SK-N-SH (cell line): ENCODE measurements at regions not wholly inside any gene's neighbourhood (a gene's known extent, or its start where the extent isn't known, plus 50 kb on each side); places are given as distances from the start of the nearest gene placed in this dataset.

Experiments used
- CTCF ChIA-PET: fragments of 300-600, 350-600 bp; formaldehyde crosslinking; extraction: SDS; loops from one replicate; lab custom pipeline; 2021; lab: Yijun Ruan, JAX
- POLR2A ChIA-PET: fragments of 350-600 bp; sonication (Branson Sonifier 250); formaldehyde crosslinking; extraction: SDS; loops from one replicate; lab custom pipeline; 2020; ENCODE audit warnings: antibody characterized with exemption, inconsistent platforms; lab: Yijun Ruan, JAX
- DNase-seq: peaks from one replicate; pipeline ENCODE4 v3.0.0; 2012
- H2AFZ ChIP-seq: fragments of 200-600 bp; sonication (generic); 2 replicates; pipeline ENCODE4 v1.8.1; 2016; ENCODE audit warnings: antibody characterized with exemption, mild to moderate bottlenecking, low read depth
- H3F3A ChIP-seq: fragments of 200-600 bp; sonication (generic); replicated peaks from 2 replicates; pipeline ENCODE3; 2016; ENCODE audit warnings: antibody characterized with exemption, mild to moderate bottlenecking; ENCODE audit not compliant: insufficient read depth
- H3K27ac ChIP-seq, 2 experiments: fragments of 200-500 bp in 1 of 2; fragments of 200-600 bp in 1 of 2; sonication (Bioruptor generic) in 1 of 2; sonication (generic), shearing (Covaris generic) in 1 of 2; 2 replicates each; pipeline versions ENCODE4 v1.5.1 to v1.6.1; 2014 to 2016; ENCODE audit warnings: low read depth in 2 of 2, inconsistent platforms in 1 of 2, low read length in 1 of 2, mild to moderate bottlenecking in 1 of 2, mixed read lengths in 1 of 2
- H3K27me3 ChIP-seq: fragments of 200-600 bp; sonication (generic), shearing (Covaris generic); 2 replicates; pipeline ENCODE4 v1.6.1; 2016; ENCODE audit warnings: mixed run types; ENCODE audit not compliant: insufficient read depth
- H3K36me3 ChIP-seq, 2 experiments: fragments of 200-500 bp in 1 of 2; fragments of 200-600 bp in 1 of 2; sonication (Bioruptor generic) in 1 of 2; sonication (generic) in 1 of 2; replicated peaks in 1 of 2; 2 replicates each; pipeline versions ENCODE3 to v1.5.1; 2014 to 2016; ENCODE audit warnings: low read length in 1 of 2, mild to moderate bottlenecking in 1 of 2; ENCODE audit not compliant: insufficient read depth in 2 of 2, control insufficient read depth in 1 of 2
- H3K4me1 ChIP-seq, 2 experiments: fragments of 200-500 bp in 1 of 2; fragments of 200-600 bp in 1 of 2; sonication (Bioruptor generic) in 1 of 2; sonication (generic), shearing (Covaris generic) in 1 of 2; 2 replicates each; pipeline versions ENCODE4 v1.5.1 to v1.6.1; 2014 to 2016; ENCODE audit warnings: low read depth in 1 of 2, low read length in 1 of 2, mixed run types in 1 of 2; ENCODE audit not compliant: insufficient read depth in 2 of 2, control insufficient read depth in 1 of 2
- H3K4me2 ChIP-seq: fragments of 200-600 bp; sonication (generic), shearing (Covaris generic); 2 replicates; pipeline ENCODE4 v1.6.1; 2017; ENCODE audit warnings: mixed run types
- H3K4me3 ChIP-seq, 2 experiments: fragments of 200-500 bp in 1 of 2; fragments of 200-600 bp in 1 of 2; sonication (Bioruptor generic) in 1 of 2; sonication (generic), shearing (Covaris generic) in 1 of 2; 2 replicates each; pipeline versions ENCODE4 v1.5.1 to v1.8.1; 2014 to 2016; ENCODE audit warnings: low read depth in 2 of 2, inconsistent platforms in 1 of 2, low read length in 1 of 2, mild to moderate bottlenecking in 1 of 2, mixed read lengths in 1 of 2, moderate library complexity in 1 of 2
- H3K79me2 ChIP-seq: fragments of 200-600 bp; sonication (generic); 2 replicates; pipeline ENCODE4 v1.8.1; 2017; ENCODE audit warnings: mild to moderate bottlenecking; ENCODE audit not compliant: insufficient read depth
- H3K9ac ChIP-seq: fragments of 200-600 bp; sonication (generic); 2 replicates; pipeline ENCODE4 v1.6.1; 2017; ENCODE audit warnings: mixed run types
- H3K9me2 ChIP-seq: fragments of 200-600 bp; sonication (generic); 2 replicates; pipeline ENCODE4 v1.6.1; 2017; ENCODE audit warnings: mixed run types
- H3K9me3 ChIP-seq: fragments of 200-600 bp; sonication (generic); 2 replicates; pipeline ENCODE4 v1.6.1; 2017; ENCODE audit warnings: mixed run types, mild to moderate bottlenecking, moderate library complexity
- H4K20me1 ChIP-seq: fragments of 200-600 bp; sonication (generic); 2 replicates; pipeline ENCODE4 v1.6.1; 2017; ENCODE audit warnings: mild to moderate bottlenecking, mixed run types; ENCODE audit not compliant: insufficient read depth
- ELF1 ChIP-seq: IDR thresholded peaks from 2 replicates; pipeline ENCODE4 v1.4.0; 2012
- EP300 ChIP-seq, 2 experiments: IDR thresholded peaks; 2 replicates each; pipeline versions ENCODE4 v1.4.0 to v1.6.1; 2012; ENCODE audit warnings: borderline replicate concordance in 1 of 2, low read depth in 1 of 2, low read length in 1 of 2
- FOXJ3 ChIP-seq: sonication (generic); formaldehyde crosslinking; IDR thresholded peaks from 2 replicates; pipeline ENCODE4 v1.5.1; 2020; ENCODE audit warnings: mild to moderate bottlenecking, missing genetic modification reagents
- GABPA ChIP-seq: IDR thresholded peaks from 2 replicates; pipeline ENCODE4 v1.4.0; 2012; ENCODE audit warnings: low read depth, mild to moderate bottlenecking
- GATA2 ChIP-seq: sonication (generic); formaldehyde crosslinking; IDR thresholded peaks from 2 replicates; pipeline ENCODE4 v1.5.0; 2020; ENCODE audit warnings: mild to moderate bottlenecking, missing genetic modification reagents
- MEF2A ChIP-seq: IDR thresholded peaks from 2 replicates; pipeline ENCODE4 v1.4.0; 2012; ENCODE audit warnings: low read depth, borderline replicate concordance
- MXI1 ChIP-seq: IDR thresholded peaks from 2 replicates; pipeline ENCODE4 v1.6.1; 2012; ENCODE audit warnings: mild to moderate bottlenecking, low read depth, low read length, improper control_type of control experiment
- PBX3 ChIP-seq: IDR thresholded peaks from 2 replicates; pipeline ENCODE4; 2012
- RXRA ChIP-seq: IDR thresholded peaks from 2 replicates; pipeline ENCODE4 v1.4.0; 2012; ENCODE audit warnings: low read depth, mild to moderate bottlenecking, borderline replicate concordance
- SIN3A ChIP-seq: IDR thresholded peaks from 2 replicates; pipeline ENCODE4 v1.6.1; 2012; ENCODE audit warnings: low read depth, mild to moderate bottlenecking, low read length, moderate library complexity, borderline replicate concordance
- WGBS: methylation state at CpG from one replicate; pipeline ENCODE4 v1.1.6; 2017; ENCODE audit warnings: low lambda C conversion rate; 5-methylcytosine and 5-hydroxymethylcytosine counted together
- TF ChIP-seq, protein P1 (sequence below): IDR thresholded peaks from 2 replicates; pipeline ENCODE4 v1.4.0; 2012; ENCODE audit warnings: low read depth
- TF ChIP-seq, protein P2 (sequence below): fragments of 150-350 bp; IDR thresholded peaks from 2 replicates; pipeline ENCODE4 v1.6.1; 2016; ENCODE audit warnings: mild to moderate bottlenecking, low read depth, low read length
- TF ChIP-seq, protein P3 (sequence below): fragments of 200-600 bp; sonication (generic); IDR thresholded peaks from 2 replicates; pipeline ENCODE4 v1.6.1; 2017; ENCODE audit warnings: antibody characterized with exemption, mild to moderate bottlenecking, moderate library complexity
- TF ChIP-seq, protein P4 (sequence below): IDR thresholded peaks from 2 replicates; pipeline ENCODE4 v1.6.1; 2012; ENCODE audit warnings: mild to moderate bottlenecking, low read depth, low read length, moderate library complexity

GRCh38 chr17:62307196-62307595 lies 73.2 kb upstream of the EFCAB3 start:
- Histone ChIP-seq H3K27ac (no peak overlapping the region), H3K9ac (no peak overlapping the region), H4K20me1 (no peaks in the 10 kb centered on the region), H3K9me3 (no peaks in the 10 kb centered on the region), H3K9me2 (no peaks in the 10 kb centered on the region), H3K4me1 (no peaks in the 10 kb centered on the region), H3K79me2 (no peaks in the 10 kb centered on the region), H3K4me2 (no peak overlapping the region), H3F3A (no peaks in the 10 kb centered on the region), H2AFZ (no peak overlapping the region), H3K36me3 (no peaks in the 10 kb centered on the region), H3K4me3 (no peak overlapping the region)
- DNase-seq: no peak
- CTCF ChIA-PET: interaction anchor here (0.6 kb wide), 1 partner anchor 40 kb away, joined by 3 read pairs; no protein-coding TSS in a partner anchor
- 15% methylated on average over 2 of the region's 2 CpGs for WGBS
- TF ChIP-seq EP300 (IDR thresholded peaks at IDR 0.05; ENCODE audit: borderline replicate concordance in 1 of 2, low read depth in 1 of 2, low read length in 1 of 2): no peak
- no peak for TF ChIP-seq PBX3
- TF ChIP-seq FOXJ3 (CRISPR knock-in tag): no peak
- TF ChIP-seq, protein P1, sequence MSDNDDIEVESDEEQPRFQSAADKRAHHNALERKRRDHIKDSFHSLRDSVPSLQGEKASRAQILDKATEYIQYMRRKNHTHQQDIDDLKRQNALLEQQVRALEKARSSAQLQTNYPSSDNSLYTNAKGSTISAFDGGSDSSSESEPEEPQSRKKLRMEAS: no peak
- TF ChIP-seq MXI1: no peak
- TF ChIP-seq, protein P2, sequence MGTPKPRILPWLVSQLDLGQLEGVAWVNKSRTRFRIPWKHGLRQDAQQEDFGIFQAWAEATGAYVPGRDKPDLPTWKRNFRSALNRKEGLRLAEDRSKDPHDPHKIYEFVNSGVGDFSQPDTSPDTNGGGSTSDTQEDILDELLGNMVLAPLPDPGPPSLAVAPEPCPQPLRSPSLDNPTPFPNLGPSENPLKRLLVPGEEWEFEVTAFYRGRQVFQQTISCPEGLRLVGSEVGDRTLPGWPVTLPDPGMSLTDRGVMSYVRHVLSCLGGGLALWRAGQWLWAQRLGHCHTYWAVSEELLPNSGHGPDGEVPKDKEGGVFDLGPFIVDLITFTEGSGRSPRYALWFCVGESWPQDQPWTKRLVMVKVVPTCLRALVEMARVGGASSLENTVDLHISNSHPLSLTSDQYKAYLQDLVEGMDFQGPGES: no peak
- TF ChIP-seq SIN3A: no peak
- TF ChIP-seq, all 33 proteins: peak for 0
- no peaks in the 10 kb centered on the region for H3K27me3 ChIP-seq
- POLR2A ChIA-PET: no interaction called here

DNA sequence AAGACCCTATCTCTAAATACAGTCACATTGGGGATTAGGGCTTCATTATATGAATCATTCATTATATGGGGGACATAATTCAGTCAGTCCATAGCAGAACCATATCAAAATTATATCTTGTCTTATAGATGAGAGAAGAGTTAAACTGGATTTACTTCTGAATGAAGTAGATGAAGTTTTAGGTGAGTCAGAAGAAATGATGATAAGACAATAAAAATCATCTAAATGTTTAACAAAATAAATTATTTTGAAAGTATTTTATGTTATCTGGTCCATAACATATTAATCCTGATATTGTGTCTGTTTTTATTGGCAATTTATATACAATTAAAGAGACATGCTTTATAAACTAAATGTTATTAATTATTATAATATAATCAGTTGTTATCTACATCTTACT lies 76.9 kb upstream of the EFCAB3 start:
- DNase-seq: no peak
- no peaks in the 10 kb centered on the region for H3K27me3 ChIP-seq
- no peak overlapping the region for H3K4me2 ChIP-seq
- ChIA-PET POLR2A (no interaction called here), CTCF (no interaction called here)
- no peak overlapping the region for H3K4me3 ChIP-seq
- no peak overlapping the region for H2AFZ ChIP-seq
- H3K9me2 ChIP-seq: no peaks in the 10 kb centered on the region
- H3K9ac ChIP-seq: no peak overlapping the region
- no peaks in the 10 kb centered on the region for H3F3A ChIP-seq
- no peak overlapping the region for H3K27ac ChIP-seq
- no peaks in the 10 kb centered on the region for H3K36me3 ChIP-seq
- TF ChIP-seq, protein P2: no peak
- TF ChIP-seq, protein P1: no peak
- TF ChIP-seq ELF1: no peak
- TF ChIP-seq, protein P3, sequence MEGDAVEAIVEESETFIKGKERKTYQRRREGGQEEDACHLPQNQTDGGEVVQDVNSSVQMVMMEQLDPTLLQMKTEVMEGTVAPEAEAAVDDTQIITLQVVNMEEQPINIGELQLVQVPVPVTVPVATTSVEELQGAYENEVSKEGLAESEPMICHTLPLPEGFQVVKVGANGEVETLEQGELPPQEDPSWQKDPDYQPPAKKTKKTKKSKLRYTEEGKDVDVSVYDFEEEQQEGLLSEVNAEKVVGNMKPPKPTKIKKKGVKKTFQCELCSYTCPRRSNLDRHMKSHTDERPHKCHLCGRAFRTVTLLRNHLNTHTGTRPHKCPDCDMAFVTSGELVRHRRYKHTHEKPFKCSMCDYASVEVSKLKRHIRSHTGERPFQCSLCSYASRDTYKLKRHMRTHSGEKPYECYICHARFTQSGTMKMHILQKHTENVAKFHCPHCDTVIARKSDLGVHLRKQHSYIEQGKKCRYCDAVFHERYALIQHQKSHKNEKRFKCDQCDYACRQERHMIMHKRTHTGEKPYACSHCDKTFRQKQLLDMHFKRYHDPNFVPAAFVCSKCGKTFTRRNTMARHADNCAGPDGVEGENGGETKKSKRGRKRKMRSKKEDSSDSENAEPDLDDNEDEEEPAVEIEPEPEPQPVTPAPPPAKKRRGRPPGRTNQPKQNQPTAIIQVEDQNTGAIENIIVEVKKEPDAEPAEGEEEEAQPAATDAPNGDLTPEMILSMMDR: no peak
- no peak for TF ChIP-seq RXRA
- TF ChIP-seq MEF2A: no peak
- no peak for TF ChIP-seq GABPA
- TF ChIP-seq, protein P4, sequence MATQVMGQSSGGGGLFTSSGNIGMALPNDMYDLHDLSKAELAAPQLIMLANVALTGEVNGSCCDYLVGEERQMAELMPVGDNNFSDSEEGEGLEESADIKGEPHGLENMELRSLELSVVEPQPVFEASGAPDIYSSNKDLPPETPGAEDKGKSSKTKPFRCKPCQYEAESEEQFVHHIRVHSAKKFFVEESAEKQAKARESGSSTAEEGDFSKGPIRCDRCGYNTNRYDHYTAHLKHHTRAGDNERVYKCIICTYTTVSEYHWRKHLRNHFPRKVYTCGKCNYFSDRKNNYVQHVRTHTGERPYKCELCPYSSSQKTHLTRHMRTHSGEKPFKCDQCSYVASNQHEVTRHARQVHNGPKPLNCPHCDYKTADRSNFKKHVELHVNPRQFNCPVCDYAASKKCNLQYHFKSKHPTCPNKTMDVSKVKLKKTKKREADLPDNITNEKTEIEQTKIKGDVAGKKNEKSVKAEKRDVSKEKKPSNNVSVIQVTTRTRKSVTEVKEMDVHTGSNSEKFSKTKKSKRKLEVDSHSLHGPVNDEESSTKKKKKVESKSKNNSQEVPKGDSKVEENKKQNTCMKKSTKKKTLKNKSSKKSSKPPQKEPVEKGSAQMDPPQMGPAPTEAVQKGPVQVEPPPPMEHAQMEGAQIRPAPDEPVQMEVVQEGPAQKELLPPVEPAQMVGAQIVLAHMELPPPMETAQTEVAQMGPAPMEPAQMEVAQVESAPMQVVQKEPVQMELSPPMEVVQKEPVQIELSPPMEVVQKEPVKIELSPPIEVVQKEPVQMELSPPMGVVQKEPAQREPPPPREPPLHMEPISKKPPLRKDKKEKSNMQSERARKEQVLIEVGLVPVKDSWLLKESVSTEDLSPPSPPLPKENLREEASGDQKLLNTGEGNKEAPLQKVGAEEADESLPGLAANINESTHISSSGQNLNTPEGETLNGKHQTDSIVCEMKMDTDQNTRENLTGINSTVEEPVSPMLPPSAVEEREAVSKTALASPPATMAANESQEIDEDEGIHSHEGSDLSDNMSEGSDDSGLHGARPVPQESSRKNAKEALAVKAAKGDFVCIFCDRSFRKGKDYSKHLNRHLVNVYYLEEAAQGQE: no peak
- no peak for TF ChIP-seq GATA2 (CRISPR knock-in tag)
- no peaks in the 10 kb centered on the region for H3K79me2 ChIP-seq
- H3K4me1 ChIP-seq: no peaks in the 10 kb centered on the region
- no peaks in the 10 kb centered on the region for H3K9me3 ChIP-seq
- no peaks in the 10 kb centered on the region for H4K20me1 ChIP-seq
